Effector memory CD8-positive, alpha-beta T cell (primary cell): ENCODE measurements at regions not wholly inside any gene's neighbourhood (a gene's known extent, or its start where the extent isn't known, plus 50 kb on each side); places are given as distances from the start of the nearest gene placed in this dataset.

Source experiments
- ATAC-seq: fragments of 150-1000 bp; cut with Tn5 transposase; replicated peaks from 2 replicates; pipeline ENCODE4 v1.10.0; 2021; ENCODE audit warnings: mild to moderate bottlenecking, moderate library complexity
- DNase-seq, 3 experiments: peaks; one replicate each; pipeline ENCODE4 v3.0.0; 2021
- H3K27ac Mint-ChIP-seq, 2 donors: one replicate each; pipeline ENCODE4 v1.8.0; 2022; ENCODE audit warnings: mild to moderate bottlenecking in 2 of 2, mixed read lengths in 2 of 2, moderate library complexity in 2 of 2
- H3K27me3 Mint-ChIP-seq, 2 donors: one replicate each; pipeline ENCODE4 v1.8.0; 2022; ENCODE audit warnings: mixed read lengths in 2 of 2
- H3K36me3 Mint-ChIP-seq: one replicate; pipeline ENCODE4 v1.8.0; 2022; ENCODE audit warnings: mild to moderate bottlenecking, moderate library complexity, mixed read lengths; ENCODE audit not compliant: insufficient read depth
- H3K4me1 Mint-ChIP-seq, 2 donors: one replicate each; pipeline ENCODE4 v1.8.0; 2022; ENCODE audit warnings: low read depth in 2 of 2, mixed read lengths in 2 of 2
- H3K4me3 Mint-ChIP-seq, 2 donors: one replicate each; pipeline ENCODE4 v1.8.0; 2022; ENCODE audit warnings: mild to moderate bottlenecking in 2 of 2, mixed read lengths in 2 of 2, moderate library complexity in 2 of 2
- H3K9me3 Mint-ChIP-seq, 2 donors: one replicate each; pipeline ENCODE4 v1.8.0; 2022; ENCODE audit warnings: mixed read lengths in 2 of 2

DNA sequence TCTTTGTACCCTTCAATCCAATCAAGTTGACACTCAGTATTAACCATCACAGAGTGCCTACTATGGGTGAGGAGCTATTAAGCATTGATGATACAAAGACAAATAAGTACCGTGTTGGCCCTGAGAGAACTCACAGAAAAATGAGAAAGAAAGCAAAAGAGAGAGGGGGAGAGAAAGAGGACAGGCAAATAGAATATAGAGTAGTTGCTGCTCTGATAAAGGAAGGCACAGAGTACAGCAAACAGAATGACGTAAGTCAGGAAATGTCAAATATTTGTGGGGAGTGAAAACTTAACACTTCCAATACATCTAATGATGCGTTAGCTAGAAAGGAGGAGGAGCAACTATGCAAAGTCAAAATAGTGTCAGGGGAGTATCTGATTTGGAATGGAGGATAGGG lies 320.6 kb upstream of the KCNH8 start:
- H3K4me3 Mint-ChIP-seq: no peak overlapping the region
- no peak for DNase-seq
- H3K9me3 Mint-ChIP-seq: no peaks in the 10 kb centered on the region
- no peaks in the 10 kb centered on the region for H3K36me3 Mint-ChIP-seq
- peak; percentile 46 for ATAC-seq
- H3K4me1 Mint-ChIP-seq: peaks cover 5% of the 10 kb centered on the region in 2 donors
- no peak overlapping the region for H3K27ac Mint-ChIP-seq
- no peaks in the 10 kb centered on the region for H3K27me3 Mint-ChIP-seq

DNA sequence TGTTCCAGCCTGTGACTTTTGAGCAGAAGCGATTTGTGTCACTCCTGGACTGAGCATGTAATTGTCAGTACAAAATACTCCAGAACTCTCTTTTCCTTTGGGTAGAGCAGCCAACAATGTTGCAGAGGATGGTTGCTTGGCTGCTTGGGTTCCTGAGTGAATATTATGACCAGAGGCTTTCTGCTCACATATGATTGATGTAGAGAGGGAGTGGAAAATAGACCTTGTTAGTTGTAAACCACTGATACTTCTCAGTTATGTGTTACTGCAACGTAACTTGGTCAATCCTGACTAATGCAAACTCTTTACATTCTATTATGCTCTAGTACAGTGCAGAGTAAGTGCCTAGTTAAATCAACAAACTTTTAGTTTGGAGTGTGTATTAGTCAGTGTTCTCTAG lies 322.6 kb upstream of the KCNH8 start:
- H3K27ac Mint-ChIP-seq: no peak overlapping the region
- no peaks in the 10 kb centered on the region for H3K9me3 Mint-ChIP-seq
- no peaks in the 10 kb centered on the region for H3K27me3 Mint-ChIP-seq
- ATAC-seq (peak; percentile 21), DNase-seq (no peak)
- H3K36me3 Mint-ChIP-seq: no peaks in the 10 kb centered on the region
- peaks cover 5% of the 10 kb centered on the region in 2 donors for H3K4me1 Mint-ChIP-seq
- H3K4me3 Mint-ChIP-seq: no peak overlapping the region

DNA sequence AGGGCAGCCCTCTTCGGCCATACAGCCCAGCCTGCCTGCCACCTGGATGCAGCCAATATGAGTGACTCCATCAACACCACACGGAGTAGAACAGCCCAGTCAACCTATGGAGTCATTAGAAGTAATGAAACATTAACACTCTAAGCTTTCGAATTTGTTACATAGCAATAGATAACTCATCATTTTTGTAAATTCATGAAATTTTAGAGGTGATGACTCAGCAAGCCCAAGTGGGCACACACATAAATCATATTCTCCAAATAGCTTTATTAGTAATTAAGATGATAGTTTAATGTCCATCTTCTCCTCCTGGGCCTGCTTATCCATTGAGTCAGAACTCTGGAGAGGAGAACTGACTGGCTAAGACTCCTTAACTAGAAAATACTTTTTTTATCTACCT lies 335.0 kb upstream of the KCNH8 start:
- DNase-seq (no peak), ATAC-seq (no peak)
- Mint-ChIP-seq H3K4me1 (no peaks in the 10 kb centered on the region), H3K4me3 (no peak overlapping the region), H3K27ac (no peak overlapping the region), H3K36me3 (no peaks in the 10 kb centered on the region), H3K27me3 (peaks cover 6 to 8% of the 10 kb centered on the region in 2 donors), H3K9me3 (no peaks in the 10 kb centered on the region)

DNA sequence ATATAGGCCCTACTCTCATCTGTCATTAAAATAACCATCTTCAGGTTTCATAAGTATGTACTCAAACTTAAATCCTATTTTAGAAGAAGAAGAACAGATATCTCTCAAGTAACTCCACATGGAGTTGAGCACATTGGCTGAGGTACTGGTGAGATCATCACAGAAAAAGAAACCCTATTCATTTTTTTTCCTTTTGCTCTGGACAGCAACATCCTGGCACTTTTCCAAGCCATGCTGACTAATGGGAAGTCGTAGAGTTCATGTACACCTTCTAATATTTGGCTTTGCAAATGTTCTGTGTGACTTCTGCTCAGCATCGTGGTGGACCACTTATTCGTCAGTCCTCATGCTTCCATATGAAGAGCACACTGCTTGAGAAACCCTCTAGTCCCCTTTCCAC lies 336.0 kb upstream of the KCNH8 start:
- no peak overlapping the region for H3K4me3 Mint-ChIP-seq
- no peaks in the 10 kb centered on the region for H3K4me1 Mint-ChIP-seq
- H3K9me3 Mint-ChIP-seq: no peaks in the 10 kb centered on the region
- peaks cover 8% of the 10 kb centered on the region in 2 donors for H3K27me3 Mint-ChIP-seq
- DNase-seq (no peak), ATAC-seq (no peak)
- no peak overlapping the region for H3K27ac Mint-ChIP-seq
- H3K36me3 Mint-ChIP-seq: no peaks in the 10 kb centered on the region

DNA sequence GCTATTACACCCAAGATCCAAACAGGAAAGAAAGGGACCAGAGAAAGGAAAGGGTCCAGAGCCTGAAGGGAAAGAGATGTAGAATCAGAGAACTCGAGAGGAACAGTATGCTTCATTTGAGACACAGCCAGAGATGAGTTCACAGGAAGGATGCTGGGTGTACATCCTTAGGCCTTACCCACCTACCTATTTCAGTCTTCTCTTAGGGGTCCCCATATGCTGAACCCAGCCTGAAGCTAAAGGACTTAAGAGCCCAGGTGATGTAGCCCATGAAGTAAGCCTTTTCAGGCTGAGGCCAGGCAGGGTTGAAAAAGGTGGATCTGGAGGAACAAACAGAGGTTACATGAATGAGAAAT lies 338.0 kb upstream of the KCNH8 start:
- Mint-ChIP-seq H3K27ac (no peak overlapping the region), H3K27me3 (peaks cover 12 to 20% of the 10 kb centered on the region in 2 donors), H3K36me3 (no peaks in the 10 kb centered on the region), H3K9me3 (no peaks in the 10 kb centered on the region), H3K4me1 (no peaks in the 10 kb centered on the region), H3K4me3 (no peak overlapping the region)
- DNase-seq (no peak), ATAC-seq (no peak)

DNA sequence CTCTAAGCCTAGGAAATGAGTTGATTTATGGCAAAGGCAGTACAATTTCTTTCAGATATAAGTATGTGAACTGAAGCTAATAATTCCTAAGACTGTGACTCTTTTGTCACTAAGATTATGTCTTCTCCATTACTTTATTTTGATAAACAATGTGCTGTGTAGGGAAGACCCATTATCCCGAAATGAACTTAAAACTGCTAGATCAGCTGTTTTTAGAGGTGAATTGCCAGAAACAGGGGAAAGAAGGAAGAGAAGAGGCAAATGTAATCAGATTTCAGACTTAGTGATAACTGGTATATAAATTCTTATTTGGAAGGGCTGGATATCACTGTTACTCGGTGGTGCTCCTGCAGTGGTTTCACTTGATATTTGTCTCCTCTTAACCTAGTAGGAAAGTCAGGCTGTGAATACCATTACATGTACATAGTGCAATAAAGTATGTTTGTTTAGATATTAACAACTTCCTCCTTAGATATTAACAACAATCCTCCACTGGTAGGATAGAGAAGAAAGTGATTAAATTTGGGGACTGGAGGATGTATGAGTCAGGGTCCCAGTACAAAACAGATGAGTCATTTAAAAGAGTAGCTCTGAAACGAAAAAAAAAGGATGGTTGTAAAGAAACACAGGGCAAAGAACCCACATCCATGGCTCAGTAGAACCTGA lies 338.5 kb upstream of the KCNH8 start:
- no peak for ATAC-seq
- H3K36me3 Mint-ChIP-seq: no peaks in the 10 kb centered on the region
- no peaks in the 10 kb centered on the region for H3K9me3 Mint-ChIP-seq
- H3K27ac Mint-ChIP-seq: no peak overlapping the region
- no peak for DNase-seq
- H3K27me3 Mint-ChIP-seq: peaks cover 7 to 16% of the 10 kb centered on the region in 2 donors
- no peaks in the 10 kb centered on the region for H3K4me1 Mint-ChIP-seq
- no peak overlapping the region for H3K4me3 Mint-ChIP-seq

DNA sequence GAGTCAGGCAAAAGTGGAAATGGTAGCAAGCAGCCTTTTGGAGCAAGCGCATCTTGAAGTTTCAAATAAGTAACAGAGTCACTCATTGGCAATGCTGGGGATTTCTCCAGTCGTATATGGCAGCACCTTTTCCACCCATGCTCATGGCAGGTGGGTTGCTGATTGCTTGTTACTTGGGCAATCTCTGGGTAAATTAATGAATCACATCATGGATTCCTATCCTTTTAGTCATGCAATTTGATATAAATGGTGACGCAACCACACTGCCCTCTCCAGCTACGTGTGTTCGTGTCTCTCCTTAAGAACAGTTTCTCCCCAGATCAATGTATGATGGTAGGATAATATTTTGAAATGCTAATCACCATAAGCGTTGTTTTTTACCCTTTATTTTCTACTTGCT lies 339.9 kb upstream of the KCNH8 start:
- DNase-seq (no peak), ATAC-seq (no peak)
- Mint-ChIP-seq H3K4me1 (no peaks in the 10 kb centered on the region), H3K27me3 (peaks cover 7 to 16% of the 10 kb centered on the region in 2 donors), H3K36me3 (no peaks in the 10 kb centered on the region), H3K9me3 (no peaks in the 10 kb centered on the region), H3K4me3 (no peak overlapping the region), H3K27ac (no peak overlapping the region)

DNA sequence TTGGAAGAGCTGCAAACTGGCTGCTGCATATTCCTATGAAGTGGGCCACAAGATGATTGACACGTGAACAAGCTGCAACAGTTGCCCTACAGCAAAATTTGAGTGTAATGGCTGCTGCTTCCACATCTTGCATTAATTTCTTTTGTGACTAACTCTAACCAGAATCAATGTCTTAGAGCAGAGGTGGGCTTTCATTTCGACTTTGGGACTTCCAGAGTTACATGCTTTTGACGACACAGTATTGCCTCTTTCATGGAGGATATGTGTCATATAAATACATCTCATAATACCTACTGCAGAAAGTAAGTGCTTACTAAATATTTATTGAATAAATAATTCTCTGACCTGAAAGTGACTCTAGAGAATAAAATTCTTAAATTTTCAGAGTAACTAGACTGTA lies 340.7 kb upstream of the KCNH8 start:
- peaks cover 7 to 16% of the 10 kb centered on the region in 2 donors for H3K27me3 Mint-ChIP-seq
- no peak overlapping the region for H3K4me3 Mint-ChIP-seq
- no peak for ATAC-seq

DNA sequence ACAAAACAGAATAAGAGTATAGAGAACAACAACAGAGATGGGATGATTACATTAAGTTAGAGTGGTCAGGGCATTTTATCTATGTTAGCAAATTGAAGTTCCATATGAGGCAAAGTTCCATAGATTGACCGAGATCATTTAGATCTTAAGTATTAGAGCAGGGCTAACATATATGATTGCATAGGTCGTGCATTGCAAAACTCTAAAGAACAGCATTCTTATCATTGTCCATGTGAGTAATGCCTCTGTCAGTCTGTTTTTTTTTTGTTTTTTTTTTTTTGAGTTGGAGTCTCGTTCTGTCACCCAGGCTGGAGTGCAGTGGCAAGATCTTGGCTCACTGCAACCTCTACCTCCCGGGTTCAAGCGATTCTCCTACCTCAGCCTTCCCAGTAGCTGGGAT lies 341.7 kb upstream of the KCNH8 start:
- H3K27me3 Mint-ChIP-seq: peaks cover 13 to 21% of the 10 kb centered on the region in 2 donors
- H3K4me3 Mint-ChIP-seq: no peak overlapping the region
- H3K27ac Mint-ChIP-seq: no peak overlapping the region
- no peaks in the 10 kb centered on the region for H3K36me3 Mint-ChIP-seq
- H3K4me1 Mint-ChIP-seq: no peaks in the 10 kb centered on the region
- DNase-seq (no peak), ATAC-seq (no peak)
- no peaks in the 10 kb centered on the region for H3K9me3 Mint-ChIP-seq

More for the DNA sequence above, 340.7 kb upstream of the KCNH8 start:
- Mint-ChIP-seq H3K4me1 (no peaks in the 10 kb centered on the region), H3K27ac (no peak overlapping the region), H3K36me3 (no peaks in the 10 kb centered on the region), H3K9me3 (no peaks in the 10 kb centered on the region)
- no peak for DNase-seq

DNA sequence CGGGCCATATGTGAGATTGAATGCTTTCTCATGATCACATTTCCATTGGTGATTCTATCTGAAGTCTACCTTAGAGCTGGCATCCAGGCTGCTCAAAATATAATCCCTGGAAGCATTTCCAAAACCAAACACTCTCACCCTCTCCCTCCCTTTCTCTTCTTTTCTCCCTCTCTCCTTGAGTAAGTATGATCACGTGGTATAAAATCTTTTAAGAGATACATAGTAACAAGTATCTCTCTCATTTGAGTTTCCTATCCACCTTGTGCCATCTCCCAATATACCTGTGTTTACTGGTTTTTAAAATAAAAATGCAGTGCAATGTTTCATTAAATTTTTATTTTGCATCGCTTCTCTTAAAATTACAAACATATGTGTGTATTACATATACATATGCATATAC lies 350.9 kb upstream of the KCNH8 start:
- H3K27ac Mint-ChIP-seq: no peak overlapping the region
- no peaks in the 10 kb centered on the region for H3K36me3 Mint-ChIP-seq
- DNase-seq (no peak), ATAC-seq (no peak)
- peaks cover 7 to 9% of the 10 kb centered on the region in 2 donors for H3K27me3 Mint-ChIP-seq
- H3K4me3 Mint-ChIP-seq: no peak overlapping the region
- H3K9me3 Mint-ChIP-seq: no peaks in the 10 kb centered on the region
- H3K4me1 Mint-ChIP-seq: no peaks in the 10 kb centered on the region

DNA sequence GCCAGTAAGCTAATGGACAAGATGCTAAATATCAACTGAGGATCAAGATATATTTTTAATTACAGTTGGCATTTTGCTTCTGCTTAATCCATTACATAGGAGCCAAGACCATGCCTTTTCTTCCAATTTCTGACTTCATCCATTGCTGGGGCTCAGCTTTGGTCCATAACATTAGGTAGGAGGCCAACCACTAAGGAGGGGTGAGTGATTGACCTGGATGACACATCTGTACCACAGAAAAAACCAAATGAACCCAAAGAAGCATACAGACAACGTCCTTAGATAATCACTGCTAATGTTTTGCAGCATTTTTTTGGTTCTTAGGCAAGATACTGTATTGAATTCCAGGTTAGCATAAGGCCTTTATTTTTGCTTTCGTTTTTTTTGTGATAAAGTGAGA lies 353.2 kb upstream of the KCNH8 start:
- H3K27ac Mint-ChIP-seq: no peak overlapping the region
- no peak overlapping the region for H3K4me3 Mint-ChIP-seq
- no peak for DNase-seq
- H3K4me1 Mint-ChIP-seq: peaks cover 0 to 1% of the 10 kb centered on the region in 2 donors
- no peaks in the 10 kb centered on the region for H3K36me3 Mint-ChIP-seq
- no peak for ATAC-seq
- H3K27me3 Mint-ChIP-seq: no peaks in the 10 kb centered on the region
- H3K9me3 Mint-ChIP-seq: no peaks in the 10 kb centered on the region

DNA sequence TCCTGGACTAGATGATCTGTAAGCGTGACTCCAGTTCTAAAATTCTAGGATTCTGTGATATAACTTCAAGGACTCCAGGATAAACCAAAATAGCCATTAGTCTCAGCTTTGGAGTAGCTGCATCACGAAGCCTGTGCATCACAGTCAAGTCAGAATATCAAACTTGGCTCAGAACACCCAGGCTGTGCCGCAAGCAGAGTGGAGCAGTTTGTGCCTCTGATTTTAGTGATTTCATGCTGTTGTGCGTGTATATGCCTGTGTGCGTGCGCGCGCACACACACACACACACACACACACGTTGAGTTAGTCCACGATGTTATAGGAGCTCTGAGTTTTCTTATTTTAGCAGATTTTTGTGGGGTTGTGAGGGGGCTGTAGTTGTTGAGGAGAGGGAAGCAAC lies 356.6 kb upstream of the KCNH8 start:
- H3K27ac Mint-ChIP-seq: no peak overlapping the region
- peaks cover 0 to 1% of the 10 kb centered on the region in 2 donors for H3K4me1 Mint-ChIP-seq
- no peaks in the 10 kb centered on the region for H3K9me3 Mint-ChIP-seq
- DNase-seq (no peak), ATAC-seq (no peak)
- no peak overlapping the region for H3K4me3 Mint-ChIP-seq
- H3K36me3 Mint-ChIP-seq: no peaks in the 10 kb centered on the region
- no peaks in the 10 kb centered on the region for H3K27me3 Mint-ChIP-seq

DNA sequence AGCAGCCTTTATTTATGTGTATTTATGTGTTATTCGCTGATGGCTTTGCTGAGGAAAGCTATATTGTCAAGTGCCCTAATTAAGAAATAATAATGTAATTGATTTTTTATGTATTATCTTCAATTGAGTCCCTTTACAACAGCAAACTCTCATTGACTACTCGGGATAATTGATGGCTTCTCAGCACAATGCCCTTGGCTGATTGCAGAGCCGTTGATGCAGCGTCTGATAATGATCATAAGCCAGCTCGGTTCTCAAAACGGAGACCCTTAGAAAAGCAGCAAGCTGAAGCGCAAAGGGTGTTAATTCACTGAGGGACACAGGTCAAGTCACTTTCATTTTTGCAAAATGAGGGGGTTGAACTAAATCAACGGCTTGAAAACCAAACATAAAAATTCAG lies 357.1 kb upstream of the KCNH8 start:
- no peak overlapping the region for H3K4me3 Mint-ChIP-seq
- no peaks in the 10 kb centered on the region for H3K27me3 Mint-ChIP-seq
- peaks cover 0 to 1% of the 10 kb centered on the region in 2 donors for H3K4me1 Mint-ChIP-seq
- H3K9me3 Mint-ChIP-seq: no peaks in the 10 kb centered on the region
- ATAC-seq (no peak), DNase-seq (no peak)
- H3K27ac Mint-ChIP-seq: no peak overlapping the region
- no peaks in the 10 kb centered on the region for H3K36me3 Mint-ChIP-seq

DNA sequence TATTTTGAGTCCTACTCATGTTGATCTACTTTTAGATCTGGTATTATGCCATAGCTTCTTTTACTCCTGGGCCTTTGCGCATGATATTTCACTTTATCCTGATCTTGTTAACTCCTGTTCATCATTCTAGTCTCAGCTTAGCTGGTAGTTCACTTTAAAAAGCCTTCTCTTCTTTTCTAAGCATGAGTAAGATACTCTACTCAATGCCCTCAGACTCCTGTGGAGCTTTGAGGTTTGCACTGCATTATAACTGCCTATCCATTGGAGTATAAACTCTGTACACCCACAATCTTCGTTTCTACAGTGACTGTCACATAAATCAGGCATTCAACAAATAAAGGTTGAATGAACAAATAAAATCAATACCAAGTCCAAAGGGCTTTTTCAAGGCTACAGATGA lies 357.9 kb upstream of the KCNH8 start:
- DNase-seq (no peak), ATAC-seq (peak; percentile 56)
- H3K27me3 Mint-ChIP-seq: no peaks in the 10 kb centered on the region
- H3K36me3 Mint-ChIP-seq: no peaks in the 10 kb centered on the region
- H3K4me3 Mint-ChIP-seq: no peak overlapping the region
- H3K4me1 Mint-ChIP-seq: peaks cover 0 to 1% of the 10 kb centered on the region in 2 donors
- H3K9me3 Mint-ChIP-seq: no peaks in the 10 kb centered on the region
- no peak overlapping the region for H3K27ac Mint-ChIP-seq

DNA sequence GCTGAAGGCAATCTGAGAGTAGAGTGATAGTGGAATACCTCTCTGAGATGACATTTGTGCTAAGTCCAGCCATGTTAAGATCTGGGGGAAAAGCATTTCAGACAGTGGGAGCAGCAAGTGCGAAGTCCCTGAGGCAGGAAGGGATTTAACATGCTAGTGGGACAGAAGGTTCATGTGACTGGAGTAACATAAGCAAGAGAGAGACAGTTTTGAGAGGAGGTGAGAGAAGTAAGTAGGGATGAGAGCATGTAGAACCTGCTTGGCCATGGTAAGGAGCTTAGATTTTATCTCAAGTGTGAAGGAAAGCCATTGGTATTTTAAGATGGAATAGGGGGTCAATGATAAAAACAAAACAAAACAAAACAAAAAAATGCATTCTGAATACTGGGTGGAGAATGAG lies 358.6 kb upstream of the KCNH8 start:
- Mint-ChIP-seq H3K27me3 (no peaks in the 10 kb centered on the region), H3K36me3 (no peaks in the 10 kb centered on the region), H3K4me1 (peaks cover 0 to 1% of the 10 kb centered on the region in 2 donors), H3K4me3 (no peak overlapping the region), H3K9me3 (no peaks in the 10 kb centered on the region), H3K27ac (no peak overlapping the region)
- ATAC-seq: peak; percentile 13
- no peak for DNase-seq
